C4-2B (cell line): ENCODE measurements at regions not wholly inside any gene's neighbourhood (a gene's known extent, or its start where the extent isn't known, plus 50 kb on each side); places are given as distances from the start of the nearest gene placed in this dataset.

Experiments used
- CTCF ChIP-seq: fragments of 450-650 bp; conservative IDR thresholded peaks from 2 replicates; pipeline ENCODE4 v1.5.1; 2017; ENCODE audit warnings: mild to moderate bottlenecking
- ZFX ChIP-seq: fragments of 450-650 bp; IDR thresholded peaks from 2 replicates; pipeline ENCODE4 v1.6.1; 2017

DNA sequence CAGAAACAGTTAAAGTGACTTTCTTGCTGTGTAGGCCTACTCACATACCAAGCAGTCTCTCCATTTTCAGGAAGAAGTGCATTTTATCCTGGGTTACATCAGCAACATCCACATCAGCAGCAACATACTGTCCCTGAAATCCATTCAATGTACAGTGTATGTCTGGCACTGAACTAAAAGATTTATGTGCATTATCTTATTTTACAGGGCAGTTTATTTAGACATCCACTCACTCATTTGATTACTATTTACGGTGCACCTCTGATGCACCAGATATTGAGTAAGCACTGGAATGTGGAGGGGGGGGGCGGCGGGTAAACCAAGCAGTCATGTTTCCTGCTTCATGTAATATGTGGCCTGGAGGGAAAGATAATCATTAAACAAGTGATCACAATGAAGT lies 1128.2 kb downstream of the BCL11A start:
- TF ChIP-seq CTCF, result no peak
- TF ChIP-seq ZFX, result no peak
